HCT116 (cell line): ENCODE measurements at regions not wholly inside any gene's neighbourhood (a gene's known extent, or its start where the extent isn't known, plus 50 kb on each side); places are given as distances from the start of the nearest gene placed in this dataset.

Experiments used
- ATAC-seq: fragments of 200-7000 bp; cut with Tn5 transposase; 2 replicates; pipeline ENCODE4 v1.9.1; 2020; ENCODE audit warnings: mild to moderate bottlenecking, moderate library complexity
- BruUV-seq: library from RNA; stranded (reverse); fragments of 400-500 nt; replicated peaks from 2 replicates; lab custom pipeline; 2021; lab: Mats Ljungman, UMichigan
- CTCF ChIA-PET: fragments of 300-600 bp; sonication (Branson Sonifier 250); formaldehyde crosslinking; loops from one replicate; lab custom pipeline; 2021; ENCODE audit warnings: antibody characterized with exemption; lab: Charles Lee
- POLR2A ChIA-PET: fragments of 300-600, 350-600 bp; sonication (Branson Sonifier 250); formaldehyde crosslinking; loops from one replicate; lab custom pipeline; 2021; ENCODE audit warnings: antibody characterized with exemption; lab: Charles Lee
- RAD21 ChIA-PET, 2 experiments: fragments of 300-600 bp; sonication (Branson Sonifier 250); formaldehyde crosslinking; loops; one replicate each; lab custom pipeline; 2023; ENCODE audit warnings: low total read pairs in 2 of 2; ENCODE audit not compliant: uncharacterized antibody in 2 of 2, unreplicated experiment in 2 of 2, low non-redundant PET in 1 of 2; lab: Charles Lee
- DNase-seq: peaks from one replicate; pipeline ENCODE4 v3.0.0-alpha.2; 2010; ENCODE audit warnings: low read depth, low spot score
- H2AFZ ChIP-seq: fragments of 200-600 bp; shearing (Covaris generic), sonication (generic); 2 replicates; pipeline ENCODE4 v1.6.1; 2017; ENCODE audit warnings: low read depth, mixed run types, mixed read lengths, antibody characterized with exemption, low read length; ENCODE audit not compliant: poor library complexity, severe bottlenecking
- H3K27ac ChIP-seq: 2 replicates; pipeline ENCODE4 v1.5.1; 2012; ENCODE audit warnings: low read depth, low read length
- H3K27me3 ChIP-seq: fragments of 200-600 bp; sonication (generic); 2 replicates; pipeline ENCODE4 v1.6.1; 2016; ENCODE audit warnings: mixed run types, low read length, mixed read lengths; ENCODE audit not compliant: insufficient read depth
- H3K36me3 ChIP-seq, 2 experiments: fragments of 200-500 bp in 1 of 2; fragments of 200-600 bp in 1 of 2; sonication (Bioruptor generic) in 1 of 2; sonication (generic) in 1 of 2; 2 replicates each; pipeline versions ENCODE4 v1.5.1 to v1.6.1; 2014 to 2016; ENCODE audit warnings: low read length in 2 of 2, inconsistent platforms in 1 of 2, mixed read lengths in 1 of 2, mixed run types in 1 of 2; ENCODE audit not compliant: insufficient read depth in 2 of 2, control insufficient read depth in 1 of 2
- H3K4me1 ChIP-seq, 2 experiments: fragments of 200-600 bp in 1 of 2; sonication (generic) in 1 of 2; 2 replicates each; pipeline versions ENCODE4 v1.5.1 to v1.6.1; 2012 to 2017; ENCODE audit warnings: low read length in 2 of 2, inconsistent platforms in 1 of 2, mild to moderate bottlenecking in 1 of 2, mixed read lengths in 1 of 2, mixed run types in 1 of 2, moderate library complexity in 1 of 2; ENCODE audit not compliant: insufficient read depth in 2 of 2, control insufficient read depth in 1 of 2
- H3K4me2 ChIP-seq: fragments of 200-600 bp; sonication (generic); 2 replicates; pipeline ENCODE4 v1.6.1; 2017; ENCODE audit warnings: mixed run types, low read length, mixed read lengths
- H3K4me3 ChIP-seq, 2 experiments: fragments of 200-600 bp in 1 of 2; sonication (generic) in 1 of 2; replicated peaks in 1 of 2; 2 replicates each; pipeline ENCODE4 v1.5.1; 2011 to 2016; ENCODE audit warnings: low read length in 2 of 2, control low read depth in 1 of 2, low read depth in 1 of 2, mild to moderate bottlenecking in 1 of 2, mixed read lengths in 1 of 2, mixed run types in 1 of 2
- H3K79me2 ChIP-seq: fragments of 200-600 bp; sonication (generic); 2 replicates; pipeline ENCODE4 v1.6.1; 2017; ENCODE audit warnings: mild to moderate bottlenecking, mixed run types, low read length, moderate library complexity, mixed read lengths; ENCODE audit not compliant: insufficient read depth
- H3K9ac ChIP-seq: fragments of 200-600 bp; sonication (generic); 2 replicates; pipeline ENCODE4 v1.6.1; 2016; ENCODE audit warnings: low read length, mixed read lengths
- H3K9me2 ChIP-seq: fragments of 200-600 bp; sonication (generic), shearing (Covaris generic); 2 replicates; pipeline ENCODE4 v1.6.1; 2017; ENCODE audit warnings: mixed run types, mild to moderate bottlenecking, moderate library complexity; ENCODE audit not compliant: insufficient read depth
- H3K9me3 ChIP-seq, 2 experiments: fragments of 200-500 bp in 1 of 2; fragments of 200-600 bp in 1 of 2; sonication (Bioruptor generic) in 1 of 2; sonication (generic) in 1 of 2; 2 replicates each; pipeline ENCODE4 v1.6.1; 2014 to 2017; ENCODE audit warnings: low read length in 2 of 2, mixed read lengths in 2 of 2, inconsistent platforms in 1 of 2, low read depth in 1 of 2, mild to moderate bottlenecking in 1 of 2, mixed run types in 1 of 2, moderate library complexity in 1 of 2; ENCODE audit not compliant: control insufficient read depth in 1 of 2, insufficient read depth in 1 of 2
- H4K20me1 ChIP-seq: fragments of 200-600 bp; sonication (generic), shearing (Covaris generic); 2 replicates; pipeline ENCODE4 v1.6.1; 2017; ENCODE audit warnings: mixed run types, mild to moderate bottlenecking, moderate library complexity; ENCODE audit not compliant: insufficient read depth
- CTCF ChIP-seq, 3 experiments: fragments of 200-600 bp in 1 of 3; sonication (generic) in 1 of 3; IDR thresholded peaks in 2 of 3; conservative IDR thresholded peaks in 1 of 3; 2 replicates each; pipeline ENCODE4 v1.5.1; 2012 to 2017; ENCODE audit warnings: low read depth in 2 of 3, low read length in 2 of 3, antibody characterized with exemption in 1 of 3, borderline replicate concordance in 1 of 3, control low read depth in 1 of 3, mild to moderate bottlenecking in 1 of 3, mixed read lengths in 1 of 3, mixed run types in 1 of 3, moderate library complexity in 1 of 3; ENCODE audit not compliant: insufficient read depth in 1 of 3
- MAX ChIP-seq: IDR thresholded peaks from 2 replicates; pipeline ENCODE4 v1.6.1; 2012
- RAD21 ChIP-seq: IDR thresholded peaks from 2 replicates; pipeline ENCODE4 v1.6.1; 2012; ENCODE audit warnings: low read depth, mild to moderate bottlenecking
- REST ChIP-seq: IDR thresholded peaks from 2 replicates; pipeline ENCODE4 v1.6.1; 2012; ENCODE audit warnings: low read depth
- SRF ChIP-seq: IDR thresholded peaks from 2 replicates; pipeline ENCODE4 v1.6.1; 2012; ENCODE audit warnings: low read depth
- intact Hi-C: fragments of 100-400 bp; cut with micrococcal nuclease; formaldehyde crosslinking; loops from 2 replicates; pipeline ENCODE4 v1.10.0; 2022

- H3K27ac ChIP-seq: no peak overlapping the region
- no peak for TF ChIP-seq SRF
- H3K9ac ChIP-seq: no peak overlapping the region
- POLR2A ChIA-PET: no interaction called here
- peaks cover 0 to 17% of the 10 kb centered on the region in 2 experiments for H3K4me1 ChIP-seq
- H3K36me3 ChIP-seq: no peaks in the 10 kb centered on the region
- no TSS peak for BruUV-seq
- intact Hi-C loops: loop anchor here (2.0 to 10.0 kb wide), 3 partner anchors 141 to 887 kb away; no protein-coding TSS in a partner anchor
- ATAC-seq (no peak), DNase-seq (no peak)
- no peaks in the 10 kb centered on the region for H3K9me2 ChIP-seq
- CTCF ChIA-PET: interaction anchor here (1.0 kb wide), 1 partner anchor 141 kb away, joined by 3 read pairs; no protein-coding TSS in a partner anchor
- no peak overlapping the region for H3K4me3 ChIP-seq
- H3K4me2 ChIP-seq: no peak overlapping the region
- no peaks in the 10 kb centered on the region for H4K20me1 ChIP-seq
- no peaks in the 10 kb centered on the region for H3K27me3 ChIP-seq
- RAD21 ChIA-PET: no interaction called here
- H3K9me3 ChIP-seq: no peaks in the 10 kb centered on the region
- H3K79me2 ChIP-seq: no peaks in the 10 kb centered on the region
- H2AFZ ChIP-seq: no peak overlapping the region
Measured at GRCh38 chr13:76017861-76018556, 381.9 kb downstream of the LMO7 start.

- ChIA-PET RAD21 (no interaction called here), CTCF (interaction anchor here (1.0 kb wide), 2 partner anchors 140 to 321 kb away, joined by 3 read pairs; no protein-coding TSS in a partner anchor), POLR2A (no interaction called here)
- H3K4me3 ChIP-seq: no peak overlapping the region
- H4K20me1 ChIP-seq: no peaks in the 10 kb centered on the region
- no peaks in the 10 kb centered on the region for H3K9me3 ChIP-seq
- no peak overlapping the region for H2AFZ ChIP-seq
- intact Hi-C loops: loop anchor here (2.0 to 10.0 kb wide), 2 partner anchors 140 to 888 kb away; no protein-coding TSS in a partner anchor
- H3K36me3 ChIP-seq: no peaks in the 10 kb centered on the region
- H3K27ac ChIP-seq: no peak overlapping the region
- TF ChIP-seq RAD21 (peak; percentile 53), SRF (no peak), REST (no peak), CTCF (IDR thresholded peaks at IDR 0.05 in 2 of 3, conservative IDR thresholded peaks at IDR 0.05 in 1 of 3; ENCODE audit: borderline replicate concordance in 1 of 3, insufficient read depth in 1 of 3, low read depth in 2 of 3, low read length in 2 of 3) (peak; percentile 29 to 67 (median 61); a peak in 5 of 6 replicates), MAX (no peak)
- peak; percentile 35 for DNase-seq
- H3K4me1 ChIP-seq: peaks cover 0 to 17% of the 10 kb centered on the region in 2 experiments
- ATAC-seq: peak; percentile 67
- BruUV-seq: no TSS peak
- H3K27me3 ChIP-seq: no peaks in the 10 kb centered on the region
- H3K9ac ChIP-seq: no peak overlapping the region
- H3K9me2 ChIP-seq: no peaks in the 10 kb centered on the region
- H3K4me2 ChIP-seq: no peak overlapping the region
- H3K79me2 ChIP-seq: no peaks in the 10 kb centered on the region
Measured at GRCh38 chr13:76016799-76017400, 380.8 kb downstream of the LMO7 start.
